HepG2 (cell line): ENCODE measurements at regions not wholly inside any gene's neighbourhood (a gene's known extent, or its start where the extent isn't known, plus 50 kb on each side); places are given as distances from the start of the nearest gene placed in this dataset.

Source experiments
- ATAC-seq: fragments of 200-7000 bp; cut with Tn5 transposase; 3 replicates; pipeline ENCODE4 v1.9.1; 2020; ENCODE audit warnings: mild to moderate bottlenecking, moderate library complexity
- BruUV-seq: library from RNA; stranded (reverse); fragments of 400-500 nt; replicated peaks from 2 replicates; lab custom pipeline; 2021; lab: Mats Ljungman, UMichigan
- CTCF ChIA-PET: fragments of 300-600 bp; formaldehyde crosslinking; extraction: SDS; loops from one replicate; lab custom pipeline; 2021; ENCODE audit warnings: low total read pairs, inconsistent platforms, low intra/inter-chr PET ratio; lab: Yijun Ruan, JAX
- POLR2A ChIA-PET: fragments of 350-600 bp; sonication (Branson Sonifier 250); formaldehyde crosslinking; loops from one replicate; lab custom pipeline; 2020; ENCODE audit warnings: antibody characterized with exemption, inconsistent platforms; lab: Yijun Ruan, JAX
- DNase-seq: peaks from one replicate; pipeline ENCODE4 v3.0.0-alpha.2; 2015; ENCODE audit warnings: low spot score
- FAIRE-seq: peaks from 3 replicates; lab custom pipeline; 2011; peaks lifted over from hg19 to GRCh38; lab: Jason Lieb, UNC
- H2AFZ ChIP-seq: one replicate; pipeline ENCODE4 v1.6.1; 2011; ENCODE audit warnings: low read length, inconsistent platforms
- H3K27ac ChIP-seq: fragments of 300-600 bp; 3 replicates; pipeline ENCODE4 v1.8.0; 2011; ENCODE audit warnings: mixed run types, mild to moderate bottlenecking, mixed read lengths, low read length, inconsistent platforms; ENCODE audit not compliant: insufficient read depth; ENCODE audit errors: extremely low read length
- H3K27me3 ChIP-seq, 2 experiments: fragments of 200-600 bp in 1 of 2; 2 replicates in 1 of 2; 3 replicates in 1 of 2; pipeline versions ENCODE4 v1.6.0 to v1.8.0; 2011; ENCODE audit warnings: low read length in 2 of 2, mild to moderate bottlenecking in 2 of 2, moderate library complexity in 2 of 2, inconsistent platforms in 1 of 2; ENCODE audit not compliant: insufficient read depth in 2 of 2, control insufficient read depth in 1 of 2
- H3K36me3 ChIP-seq, 2 experiments: fragments of 200-600 bp in 1 of 2; replicated peaks in 1 of 2; 2 replicates in 1 of 2; 3 replicates in 1 of 2; pipeline versions ENCODE4 v1.5.1 to v1.8.0; 2011; ENCODE audit warnings: low read length in 2 of 2, inconsistent platforms in 1 of 2; ENCODE audit not compliant: insufficient read depth in 2 of 2, control insufficient read depth in 1 of 2
- H3K4me1 ChIP-seq: 2 replicates; pipeline ENCODE4 v1.5.1; 2012; ENCODE audit warnings: low read length, inconsistent platforms; ENCODE audit not compliant: insufficient read depth
- H3K4me2 ChIP-seq: 2 replicates; pipeline ENCODE4 v1.6.0; 2011; ENCODE audit warnings: low read depth, low read length, inconsistent platforms
- H3K4me3 ChIP-seq, 3 experiments: fragments of 200-600 bp in 1 of 3; sonication (generic), shearing (Covaris generic) in 1 of 3; replicated peaks in 1 of 3; 2 replicates each; pipeline ENCODE4 v1.5.1; 2011 to 2016; ENCODE audit warnings: low read length in 3 of 3, inconsistent platforms in 2 of 3, low read depth in 2 of 3, mild to moderate bottlenecking in 2 of 3, control low read depth in 1 of 3, mixed read lengths in 1 of 3; ENCODE audit not compliant: insufficient read depth in 1 of 3
- H3K79me2 ChIP-seq: one replicate; pipeline ENCODE4 v1.6.1; 2011; ENCODE audit warnings: low read length, inconsistent platforms; ENCODE audit not compliant: insufficient read depth
- H3K9ac ChIP-seq: 2 replicates; pipeline ENCODE4 v1.6.0; 2011; ENCODE audit warnings: mild to moderate bottlenecking, low read depth, low read length, inconsistent platforms; ENCODE audit not compliant: insufficient read depth
- H3K9me3 ChIP-seq: 2 replicates; pipeline ENCODE4 v1.5.1; 2012; ENCODE audit warnings: mild to moderate bottlenecking, low read length
- H4K20me1 ChIP-seq: 2 replicates; pipeline ENCODE4 v1.6.0; 2011; ENCODE audit warnings: inconsistent platforms, mild to moderate bottlenecking, low read length, moderate library complexity; ENCODE audit not compliant: insufficient read depth
- MTA3 ChIP-seq: sonication (generic); formaldehyde crosslinking; IDR thresholded peaks from 2 replicates; pipeline ENCODE4 v1.4.0; 2020; ENCODE audit warnings: missing genetic modification reagents
- MXI1 ChIP-seq: IDR thresholded peaks from 3 replicates; pipeline ENCODE4 v1.6.1; 2012; ENCODE audit warnings: low read depth, low read length, inconsistent platforms, borderline replicate concordance
- NCOA5 ChIP-seq: sonication (generic); formaldehyde crosslinking; IDR thresholded peaks from 2 replicates; pipeline ENCODE4 v1.4.0; 2020; ENCODE audit warnings: missing genetic modification reagents
- NFYC ChIP-seq: IDR thresholded peaks from 2 replicates; pipeline ENCODE4 v1.6.1; 2016; ENCODE audit warnings: missing genetic modification reagents, missing compliant biosample characterization
- RCOR2 ChIP-seq: IDR thresholded peaks from 2 replicates; pipeline ENCODE4 v1.6.1; 2016; ENCODE audit warnings: missing biosample characterization, missing genetic modification reagents
- SP5 ChIP-seq: IDR thresholded peaks from 2 replicates; pipeline ENCODE4 v1.6.1; 2016; ENCODE audit warnings: low read depth, borderline replicate concordance
- SRSF4 ChIP-seq: fragments of 200-400 bp; formaldehyde crosslinking; IDR thresholded peaks from one replicate; pipeline ENCODE4 v1.6.1; 2018; ENCODE audit warnings: mild to moderate bottlenecking, low read depth, low read length, moderate library complexity; ENCODE audit not compliant: poor library complexity, severe bottlenecking
- YY1 ChIP-seq: IDR thresholded peaks from 2 replicates; pipeline ENCODE4 v1.6.1; 2011; ENCODE audit warnings: low read length, low read depth, moderate library complexity, mild to moderate bottlenecking; ENCODE audit not compliant: insufficient read depth, insufficient replicate concordance
- ZNF224 ChIP-seq: sonication (generic); formaldehyde crosslinking; IDR thresholded peaks from 2 replicates; pipeline ENCODE4 v1.5.0; 2020; ENCODE audit warnings: mild to moderate bottlenecking, missing genetic modification reagents
- ZNF232 ChIP-seq: sonication (generic); formaldehyde crosslinking; IDR thresholded peaks from 2 replicates; pipeline ENCODE4 v1.4.0; 2020; ENCODE audit warnings: missing genetic modification reagents, borderline replicate concordance
- ZNF431 ChIP-seq: sonication (generic); formaldehyde crosslinking; IDR thresholded peaks from 2 replicates; pipeline ENCODE4 v1.9.0; 2022; ENCODE audit warnings: missing genetic modification reagents, low read depth, mild to moderate bottlenecking, borderline replicate concordance
- ZNF614 ChIP-seq: IDR thresholded peaks from 2 replicates; pipeline ENCODE4 v1.6.1; 2018; ENCODE audit warnings: missing biosample characterization, missing genetic modification reagents, inconsistent platforms, borderline replicate concordance
- ZNF615 ChIP-seq: sonication (generic); formaldehyde crosslinking; IDR thresholded peaks from 2 replicates; pipeline ENCODE4 v1.5.0; 2020; ENCODE audit warnings: mild to moderate bottlenecking, missing genetic modification reagents, borderline replicate concordance
- WGBS: methylation state at CpG from one replicate; pipeline ENCODE4 v1.1.6; 2017; ENCODE audit warnings: low lambda C conversion rate; 5-methylcytosine and 5-hydroxymethylcytosine counted together
- in situ Hi-C: cut with HindIII; loops from 2 replicates; pipeline ENCODE4 v1.10.0; 2017; ENCODE audit warnings: low pct_unique_long_range_greater_than_20kb; ENCODE audit not compliant: extremely low pct_ligation_motif_present
- intact Hi-C: fragments of 100-400 bp; cut with micrococcal nuclease; formaldehyde crosslinking; loops from one replicate; pipeline ENCODE4 v1.10.0; 2022; ENCODE audit not compliant: unreplicated experiment
- TF ChIP-seq, protein P1 (sequence below): sonication (generic); formaldehyde crosslinking; IDR thresholded peaks from 2 replicates; pipeline ENCODE4 v1.8.0; 2023; ENCODE audit warnings: mild to moderate bottlenecking, missing genetic modification reagents
- TF ChIP-seq, protein P2 (sequence below): sonication (generic); formaldehyde crosslinking; IDR thresholded peaks from 2 replicates; pipeline ENCODE4 v1.5.1; 2020; ENCODE audit warnings: mild to moderate bottlenecking, missing genetic modification reagents, moderate library complexity
- TF ChIP-seq, protein P3 (sequence below): sonication (generic); formaldehyde crosslinking; IDR thresholded peaks from 2 replicates; pipeline ENCODE4 v1.4.0; 2020; ENCODE audit warnings: mild to moderate bottlenecking, missing genetic modification reagents

DNA sequence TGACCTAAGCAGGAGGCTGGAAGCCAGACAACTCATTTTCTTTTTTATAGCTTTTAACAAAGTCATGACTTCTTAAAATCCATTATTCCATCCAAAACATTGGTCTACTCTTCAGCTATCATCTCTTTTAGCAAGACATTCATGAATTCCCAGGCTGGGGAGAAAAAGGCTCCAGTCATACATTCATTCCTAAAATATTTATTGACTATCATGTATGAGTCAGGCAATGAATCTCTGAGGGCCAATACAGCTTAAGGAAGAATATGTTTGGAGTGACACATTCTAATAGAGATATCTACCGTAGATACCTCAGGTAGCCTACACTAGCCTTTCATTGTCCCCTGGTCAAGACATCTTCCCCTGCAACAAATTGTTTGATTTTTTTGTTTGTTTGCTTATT lies 196.4 kb upstream of the NANOGP8 start:
- no peak overlapping the region for H3K9ac ChIP-seq
- ATAC-seq, result no peak
- FAIRE-seq, result no peak
- H3K27ac ChIP-seq, result no peak overlapping the region
- no peak overlapping the region for H2AFZ ChIP-seq
- ChIA-PET CTCF (no interaction called here), POLR2A (no interaction called here)
- 62% methylated on average over 1 of the region's 1 CpG for WGBS
- no peak overlapping the region for H3K4me2 ChIP-seq
- H3K4me1 ChIP-seq, result no peaks in the 10 kb centered on the region
- no peaks in the 10 kb centered on the region for H3K79me2 ChIP-seq
- H3K4me3 ChIP-seq, result no peak overlapping the region
- peaks cover 18% of the 10 kb centered on the region for H3K9me3 ChIP-seq
- no TSS peak for BruUV-seq
- in situ Hi-C loops, result loop anchor here (10.0 to 25.0 kb wide), 2 partner anchors 207 to 1831 kb away; partner anchors contain the start of gene MEIS2
- intact Hi-C loops, result no loop called here
- DNase-seq, result no peak
- no peaks in the 10 kb centered on the region for H3K36me3 ChIP-seq
- no peaks in the 10 kb centered on the region for H4K20me1 ChIP-seq
- H3K27me3 ChIP-seq, result no peaks in the 10 kb centered on the region
- TF ChIP-seq ZNF615 (CRISPR knock-in tag) (no peak), NFYC (no peak), ZNF232 (CRISPR knock-in tag) (no peak), YY1 (no peak), ZNF614 (CRISPR knock-in tag) (no peak), RCOR2 (no peak), MXI1 (no peak), SRSF4 (no peak), SP5 (CRISPR knock-in tag) (no peak), NCOA5 (CRISPR knock-in tag) (no peak), ZNF224 (CRISPR knock-in tag) (no peak), MTA3 (CRISPR knock-in tag) (no peak), ZNF431 (no peak)
- TF ChIP-seq, protein P1, sequence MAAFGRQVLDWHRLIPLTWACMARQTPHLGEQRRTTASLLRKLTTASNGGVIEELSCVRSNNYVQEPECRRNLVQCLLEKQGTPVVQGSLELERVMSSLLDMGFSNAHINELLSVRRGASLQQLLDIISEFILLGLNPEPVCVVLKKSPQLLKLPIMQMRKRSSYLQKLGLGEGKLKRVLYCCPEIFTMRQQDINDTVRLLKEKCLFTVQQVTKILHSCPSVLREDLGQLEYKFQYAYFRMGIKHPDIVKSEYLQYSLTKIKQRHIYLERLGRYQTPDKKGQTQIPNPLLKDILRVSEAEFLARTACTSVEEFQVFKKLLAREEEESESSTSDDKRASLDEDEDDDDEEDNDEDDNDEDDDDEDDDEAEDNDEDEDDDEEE (CRISPR knock-in tag), result no peak
- TF ChIP-seq, protein P2, sequence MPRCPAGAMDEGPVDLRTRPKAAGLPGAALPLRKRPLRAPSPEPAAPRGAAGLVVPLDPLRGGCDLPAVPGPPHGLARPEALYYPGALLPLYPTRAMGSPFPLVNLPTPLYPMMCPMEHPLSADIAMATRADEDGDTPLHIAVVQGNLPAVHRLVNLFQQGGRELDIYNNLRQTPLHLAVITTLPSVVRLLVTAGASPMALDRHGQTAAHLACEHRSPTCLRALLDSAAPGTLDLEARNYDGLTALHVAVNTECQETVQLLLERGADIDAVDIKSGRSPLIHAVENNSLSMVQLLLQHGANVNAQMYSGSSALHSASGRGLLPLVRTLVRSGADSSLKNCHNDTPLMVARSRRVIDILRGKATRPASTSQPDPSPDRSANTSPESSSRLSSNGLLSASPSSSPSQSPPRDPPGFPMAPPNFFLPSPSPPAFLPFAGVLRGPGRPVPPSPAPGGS, result no peak
- TF ChIP-seq, protein P3, sequence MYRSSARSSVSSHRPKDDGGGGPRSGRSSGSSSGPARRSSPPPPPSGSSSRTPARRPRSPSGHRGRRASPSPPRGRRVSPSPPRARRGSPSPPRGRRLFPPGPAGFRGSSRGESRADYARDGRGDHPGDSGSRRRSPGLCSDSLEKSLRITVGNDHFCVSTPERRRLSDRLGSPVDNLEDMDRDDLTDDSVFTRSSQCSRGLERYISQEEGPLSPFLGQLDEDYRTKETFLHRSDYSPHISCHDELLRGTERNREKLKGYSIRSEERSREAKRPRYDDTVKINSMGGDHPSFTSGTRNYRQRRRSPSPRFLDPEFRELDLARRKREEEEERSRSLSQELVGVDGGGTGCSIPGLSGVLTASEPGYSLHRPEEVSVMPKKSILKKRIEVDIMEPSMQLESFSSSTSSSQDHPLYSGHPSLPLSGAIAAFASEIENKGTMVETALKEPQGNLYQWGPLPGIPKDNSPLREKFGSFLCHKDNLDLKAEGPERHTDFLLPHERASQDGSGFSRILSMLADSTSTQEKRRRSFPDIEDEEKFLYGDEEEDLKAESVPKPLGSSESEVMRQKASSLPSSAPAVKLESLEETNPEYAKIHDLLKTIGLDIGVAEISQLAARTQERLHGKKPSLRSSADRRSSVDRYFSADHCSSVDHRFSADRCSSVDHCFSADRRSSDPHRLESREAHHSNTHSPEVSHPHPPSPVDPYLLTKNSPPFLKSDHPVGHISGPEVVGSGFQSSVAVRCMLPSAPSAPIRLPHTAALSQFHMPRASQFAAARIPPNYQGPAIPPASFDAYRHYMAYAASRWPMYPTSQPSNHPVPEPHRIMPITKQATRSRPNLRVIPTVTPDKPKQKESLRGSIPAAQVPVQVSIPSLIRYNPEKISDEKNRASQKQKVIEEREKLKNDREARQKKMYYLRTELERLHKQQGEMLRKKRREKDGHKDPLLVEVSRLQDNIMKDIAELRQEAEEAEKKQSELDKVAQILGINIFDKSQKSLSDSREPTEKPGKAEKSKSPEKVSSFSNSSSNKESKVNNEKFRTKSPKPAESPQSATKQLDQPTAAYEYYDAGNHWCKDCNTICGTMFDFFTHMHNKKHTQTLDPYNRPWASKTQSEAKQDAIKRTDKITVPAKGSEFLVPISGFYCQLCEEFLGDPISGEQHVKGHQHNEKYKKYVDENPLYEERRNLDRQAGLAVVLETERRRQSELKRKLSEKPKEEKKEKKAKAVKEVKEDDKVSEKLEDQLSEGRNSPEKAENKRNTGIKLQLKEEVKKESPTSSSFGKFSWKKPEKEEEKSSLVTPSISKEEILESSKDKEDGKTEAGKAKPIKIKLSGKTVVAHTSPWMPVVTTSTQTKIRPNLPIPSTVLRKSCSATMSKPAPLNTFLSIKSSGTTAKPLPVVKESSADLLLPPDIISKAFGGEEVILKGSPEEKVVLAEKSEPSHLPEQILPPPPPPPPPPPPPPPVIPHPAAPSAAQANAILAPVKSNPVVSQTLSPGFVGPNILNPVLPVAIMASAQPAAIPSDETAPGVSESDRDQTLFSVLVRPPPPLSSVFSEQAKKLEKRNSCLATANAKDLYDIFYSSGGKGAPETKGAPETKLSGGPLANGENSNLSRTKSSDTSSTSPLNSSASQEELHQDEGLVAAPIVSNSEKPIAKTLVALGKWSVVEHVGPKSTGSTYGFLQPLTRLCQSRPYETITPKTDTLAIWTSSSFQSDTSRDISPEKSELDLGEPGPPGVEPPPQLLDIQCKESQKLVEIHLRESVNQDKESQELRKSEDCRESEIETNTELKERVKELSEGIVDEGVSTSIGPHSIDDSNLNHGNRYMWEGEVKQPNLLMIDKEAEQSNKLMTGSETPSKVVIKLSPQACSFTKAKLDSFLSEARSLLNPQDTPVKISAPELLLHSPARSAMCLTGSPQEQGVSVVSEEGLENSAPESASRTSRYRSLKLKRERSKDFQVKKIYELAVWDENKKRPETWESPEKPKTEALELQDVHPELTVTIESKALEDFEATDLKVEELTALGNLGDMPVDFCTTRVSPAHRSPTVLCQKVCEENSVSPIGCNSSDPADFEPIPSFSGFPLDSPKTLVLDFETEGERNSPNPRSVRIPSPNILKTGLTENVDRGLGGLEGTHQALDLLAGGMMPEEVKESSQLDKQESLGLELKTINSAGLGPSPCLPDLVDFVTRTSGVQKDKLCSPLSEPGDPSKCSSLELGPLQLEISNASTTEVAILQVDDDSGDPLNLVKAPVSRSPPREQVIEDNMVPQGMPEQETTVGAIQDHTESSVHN (CRISPR knock-in tag), result no peak
